ENCODE measurements at regions not wholly inside any gene's neighbourhood (a gene's known extent, or its start where the extent isn't known, plus 50 kb on each side); places are given as distances from the start of the nearest gene placed in this dataset.

DNA sequence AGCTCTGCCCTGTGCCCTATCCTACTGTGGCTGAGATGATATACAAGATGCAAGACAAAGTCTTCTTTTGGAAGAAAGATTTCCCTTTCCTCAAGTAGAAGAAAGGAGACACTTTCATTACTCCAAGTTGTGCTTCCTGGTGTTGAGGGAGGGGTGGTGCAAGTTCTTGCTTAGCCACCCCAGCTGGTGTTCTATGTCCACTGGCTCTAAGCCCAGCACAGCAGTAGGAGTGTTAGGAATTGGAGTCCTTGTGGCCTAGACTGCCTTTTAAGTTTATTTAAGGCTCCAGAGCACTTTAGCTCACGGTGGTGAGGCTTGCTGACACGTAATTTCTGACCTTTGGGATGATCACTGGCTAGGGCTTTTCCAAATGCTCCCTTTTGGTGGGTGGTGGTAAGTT, 109.7 kb downstream of the KIF2B start:
- TF ChIP-seq CTCF (conservative IDR thresholded peaks at IDR 0.05) (no peak), ZFX (IDR thresholded peaks at IDR 0.05) (no peak)

Data from C4-2B (cell line).